HepG2 (cell line): ENCODE measurements at regions not wholly inside any gene's neighbourhood (a gene's known extent, or its start where the extent isn't known, plus 50 kb on each side); places are given as distances from the start of the nearest gene placed in this dataset.

Experiments
- CREM ChIP-seq, 2 experiments: sonication (generic) in 1 of 2; formaldehyde crosslinking in 1 of 2; IDR thresholded peaks; 2 replicates each; pipeline versions ENCODE4 v1.4.0 to v1.6.1; 2016 to 2020; ENCODE audit warnings: antibody characterized with exemption in 1 of 2, mild to moderate bottlenecking in 1 of 2, missing genetic modification reagents in 1 of 2
- FOXA3 ChIP-seq: IDR thresholded peaks from 2 replicates; pipeline ENCODE4 v1.6.1; 2016; ENCODE audit warnings: missing genetic modification reagents, missing compliant biosample characterization
- HOXA9 ChIP-seq: sonication (generic); formaldehyde crosslinking; IDR thresholded peaks from 2 replicates; pipeline ENCODE4 v1.8.1; 2022; ENCODE audit warnings: missing genetic modification reagents, mild to moderate bottlenecking, moderate library complexity, borderline replicate concordance
- IRF2 ChIP-seq: IDR thresholded peaks from 2 replicates; pipeline ENCODE4 v1.6.1; 2018; ENCODE audit warnings: missing genetic modification reagents, missing compliant biosample characterization
- NFIB ChIP-seq: sonication (generic); formaldehyde crosslinking; IDR thresholded peaks from 2 replicates; pipeline ENCODE4 v1.9.0; 2021; ENCODE audit warnings: missing genetic modification reagents, mild to moderate bottlenecking, borderline replicate concordance
- PAWR ChIP-seq: sonication (generic); formaldehyde crosslinking; IDR thresholded peaks from 2 replicates; pipeline ENCODE4 v1.4.0; 2020; ENCODE audit warnings: missing genetic modification reagents, mild to moderate bottlenecking, borderline replicate concordance
- TOPORS ChIP-seq: sonication (generic); formaldehyde crosslinking; IDR thresholded peaks from 2 replicates; pipeline ENCODE4 v1.8.0; 2023; ENCODE audit warnings: mild to moderate bottlenecking, missing genetic modification reagents
- YY1 ChIP-seq: IDR thresholded peaks from 2 replicates; pipeline ENCODE4 v1.6.1; 2011; ENCODE audit warnings: low read length, low read depth, moderate library complexity, mild to moderate bottlenecking; ENCODE audit not compliant: insufficient read depth, insufficient replicate concordance
- ZBTB20 ChIP-seq: sonication (generic); formaldehyde crosslinking; IDR thresholded peaks from 2 replicates; pipeline ENCODE4 v1.8.1; 2023; ENCODE audit warnings: missing genetic modification reagents, low read depth, mild to moderate bottlenecking, borderline replicate concordance
- ZFP90 ChIP-seq: sonication (generic); formaldehyde crosslinking; IDR thresholded peaks from 2 replicates; pipeline ENCODE4 v1.8.0; 2022; ENCODE audit warnings: missing genetic modification reagents, mild to moderate bottlenecking, inconsistent platforms, borderline replicate concordance
- ZNF234 ChIP-seq: sonication (generic); formaldehyde crosslinking; conservative IDR thresholded peaks from 2 replicates; pipeline ENCODE4 v1.5.1; 2020; ENCODE audit warnings: mild to moderate bottlenecking, missing genetic modification reagents
- ZNF30 ChIP-seq: sonication (generic); formaldehyde crosslinking; IDR thresholded peaks from 2 replicates; pipeline ENCODE4 v1.5.0; 2020; ENCODE audit warnings: mild to moderate bottlenecking, missing genetic modification reagents
- TF ChIP-seq, protein P1 (sequence below), 2 experiments: IDR thresholded peaks; 2 replicates each; pipeline ENCODE4 v1.6.1; 2011 to 2012; ENCODE audit warnings: low read length in 2 of 2, borderline replicate concordance in 1 of 2, low read depth in 1 of 2, mild to moderate bottlenecking in 1 of 2, moderate library complexity in 1 of 2
- TF ChIP-seq, protein P2 (sequence below): sonication (generic); formaldehyde crosslinking; IDR thresholded peaks from 2 replicates; pipeline ENCODE4 v1.8.0; 2022; ENCODE audit warnings: missing genetic modification reagents, low read depth, mild to moderate bottlenecking, borderline replicate concordance
- TF ChIP-seq, protein P3 (sequence below): IDR thresholded peaks from 2 replicates; pipeline ENCODE4 v1.6.1; 2018; ENCODE audit warnings: missing genetic modification reagents
- TF ChIP-seq, protein P4 (sequence below): sonication (generic); formaldehyde crosslinking; IDR thresholded peaks from 2 replicates; pipeline ENCODE4 v1.5.1; 2020; ENCODE audit warnings: mild to moderate bottlenecking, missing genetic modification reagents, borderline replicate concordance
- TF ChIP-seq, protein P5 (sequence below): sonication (generic); formaldehyde crosslinking; IDR thresholded peaks from 2 replicates; pipeline ENCODE4 v1.8.1; 2023; ENCODE audit warnings: mild to moderate bottlenecking, inconsistent platforms, moderate library complexity, missing genetic modification reagents, borderline replicate concordance

DNA sequence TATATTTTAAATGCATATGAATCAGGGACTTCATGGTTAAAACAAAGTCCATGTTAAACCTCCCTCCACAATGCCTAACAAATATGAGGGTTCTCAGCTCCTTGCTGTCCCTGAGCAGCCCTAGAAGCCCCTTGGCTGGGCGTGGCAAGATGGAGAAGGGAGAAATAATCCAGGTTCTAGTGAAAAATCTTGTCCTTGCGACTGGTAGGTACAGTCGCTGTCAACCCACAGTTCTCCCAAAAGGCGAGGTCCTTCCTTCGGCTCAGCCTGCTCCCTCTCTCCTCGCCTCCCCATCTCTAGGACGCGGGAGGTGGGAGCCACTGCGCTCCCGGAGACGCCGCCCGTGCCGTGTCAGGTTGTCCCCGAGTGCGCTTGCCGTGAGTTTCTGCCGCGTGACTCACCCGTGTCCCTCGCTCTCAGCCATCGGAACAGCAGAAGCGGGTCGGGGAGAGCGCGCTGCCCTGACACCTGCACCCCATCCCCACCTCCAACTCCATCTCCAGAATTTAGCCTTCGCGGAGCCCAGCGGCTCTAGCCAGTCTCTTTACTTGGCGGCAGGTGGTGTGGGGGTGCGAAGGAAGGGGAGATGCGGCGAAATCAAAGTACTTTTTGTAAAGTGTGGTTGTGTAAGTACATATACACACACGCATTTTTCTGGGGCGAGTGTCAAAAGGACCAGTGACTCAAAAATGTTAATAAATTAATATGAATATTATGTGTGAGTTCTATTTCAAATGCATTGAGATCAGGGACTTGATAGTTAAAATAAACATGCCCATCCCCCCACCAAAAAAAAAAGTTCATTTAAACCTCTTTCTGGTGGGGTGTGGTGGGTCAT lies 65.1 kb upstream of the TMEM17 start (continued):
- TF ChIP-seq YY1 (peak; percentile 6), PAWR (CRISPR knock-in tag) (no peak), NFIB (CRISPR knock-in tag) (no peak), ZBTB20 (no peak; the same call in 1 of the 2 replicates), ZNF234 (CRISPR knock-in tag) (no peak), CREM (IDR thresholded peaks at IDR 0.05) (no peak), CREM (CRISPR knock-in tag; IDR thresholded peaks at IDR 0.05) (no peak), HOXA9 (CRISPR knock-in tag) (peak; percentile 63; the same call in 1 of the 2 replicates), TOPORS (CRISPR knock-in tag) (0 out of 2 replicates have a peak, but pooled peaks have one; percentile 14), ZNF30 (0 out of 2 replicates have a peak, but pooled peaks have one; percentile 55), FOXA3 (CRISPR knock-in tag) (no peak), ZFP90 (no peak), IRF2 (CRISPR knock-in tag) (no peak)
- TF ChIP-seq, protein P1, sequence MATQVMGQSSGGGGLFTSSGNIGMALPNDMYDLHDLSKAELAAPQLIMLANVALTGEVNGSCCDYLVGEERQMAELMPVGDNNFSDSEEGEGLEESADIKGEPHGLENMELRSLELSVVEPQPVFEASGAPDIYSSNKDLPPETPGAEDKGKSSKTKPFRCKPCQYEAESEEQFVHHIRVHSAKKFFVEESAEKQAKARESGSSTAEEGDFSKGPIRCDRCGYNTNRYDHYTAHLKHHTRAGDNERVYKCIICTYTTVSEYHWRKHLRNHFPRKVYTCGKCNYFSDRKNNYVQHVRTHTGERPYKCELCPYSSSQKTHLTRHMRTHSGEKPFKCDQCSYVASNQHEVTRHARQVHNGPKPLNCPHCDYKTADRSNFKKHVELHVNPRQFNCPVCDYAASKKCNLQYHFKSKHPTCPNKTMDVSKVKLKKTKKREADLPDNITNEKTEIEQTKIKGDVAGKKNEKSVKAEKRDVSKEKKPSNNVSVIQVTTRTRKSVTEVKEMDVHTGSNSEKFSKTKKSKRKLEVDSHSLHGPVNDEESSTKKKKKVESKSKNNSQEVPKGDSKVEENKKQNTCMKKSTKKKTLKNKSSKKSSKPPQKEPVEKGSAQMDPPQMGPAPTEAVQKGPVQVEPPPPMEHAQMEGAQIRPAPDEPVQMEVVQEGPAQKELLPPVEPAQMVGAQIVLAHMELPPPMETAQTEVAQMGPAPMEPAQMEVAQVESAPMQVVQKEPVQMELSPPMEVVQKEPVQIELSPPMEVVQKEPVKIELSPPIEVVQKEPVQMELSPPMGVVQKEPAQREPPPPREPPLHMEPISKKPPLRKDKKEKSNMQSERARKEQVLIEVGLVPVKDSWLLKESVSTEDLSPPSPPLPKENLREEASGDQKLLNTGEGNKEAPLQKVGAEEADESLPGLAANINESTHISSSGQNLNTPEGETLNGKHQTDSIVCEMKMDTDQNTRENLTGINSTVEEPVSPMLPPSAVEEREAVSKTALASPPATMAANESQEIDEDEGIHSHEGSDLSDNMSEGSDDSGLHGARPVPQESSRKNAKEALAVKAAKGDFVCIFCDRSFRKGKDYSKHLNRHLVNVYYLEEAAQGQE (IDR thresholded peaks at IDR 0.05; ENCODE audit: borderline replicate concordance in 1 of 2, low read depth in 1 of 2, low read length in 2 of 2): no peak; a peak in 1 of 4 replicates
- TF ChIP-seq, protein P2, sequence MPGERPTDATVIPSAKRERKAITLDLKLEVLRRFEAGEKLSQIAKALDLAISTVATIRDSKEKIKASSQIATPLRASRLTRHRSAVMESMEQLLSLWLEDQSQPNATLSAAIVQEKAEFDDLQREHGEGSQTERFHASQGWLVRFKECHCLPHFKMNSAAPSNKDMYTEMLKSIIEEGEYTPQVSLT: no peak
- TF ChIP-seq, protein P3, sequence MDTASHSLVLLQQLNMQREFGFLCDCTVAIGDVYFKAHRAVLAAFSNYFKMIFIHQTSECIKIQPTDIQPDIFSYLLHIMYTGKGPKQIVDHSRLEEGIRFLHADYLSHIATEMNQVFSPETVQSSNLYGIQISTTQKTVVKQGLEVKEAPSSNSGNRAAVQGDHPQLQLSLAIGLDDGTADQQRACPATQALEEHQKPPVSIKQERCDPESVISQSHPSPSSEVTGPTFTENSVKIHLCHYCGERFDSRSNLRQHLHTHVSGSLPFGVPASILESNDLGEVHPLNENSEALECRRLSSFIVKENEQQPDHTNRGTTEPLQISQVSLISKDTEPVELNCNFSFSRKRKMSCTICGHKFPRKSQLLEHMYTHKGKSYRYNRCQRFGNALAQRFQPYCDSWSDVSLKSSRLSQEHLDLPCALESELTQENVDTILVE: no peak
- TF ChIP-seq, protein P4, sequence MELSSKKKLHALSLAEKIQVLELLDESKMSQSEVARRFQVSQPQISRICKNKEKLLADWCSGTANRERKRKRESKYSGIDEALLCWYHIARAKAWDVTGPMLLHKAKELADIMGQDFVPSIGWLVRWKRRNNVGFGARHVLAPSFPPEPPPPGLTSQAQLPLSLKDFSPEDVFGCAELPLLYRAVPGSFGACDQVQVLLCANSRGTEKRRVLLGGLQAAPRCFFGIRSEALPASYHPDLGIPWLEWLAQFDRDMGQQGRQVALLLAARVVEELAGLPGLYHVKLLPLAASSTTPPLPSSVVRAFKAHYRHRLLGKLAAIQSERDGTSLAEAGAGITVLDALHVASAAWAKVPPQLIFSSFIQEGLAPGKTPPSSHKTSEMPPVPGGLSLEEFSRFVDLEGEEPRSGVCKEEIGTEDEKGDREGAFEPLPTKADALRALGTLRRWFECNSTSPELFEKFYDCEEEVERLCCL (CRISPR knock-in tag): no peak; the same call in 1 of the 2 replicates
- TF ChIP-seq, protein P5, sequence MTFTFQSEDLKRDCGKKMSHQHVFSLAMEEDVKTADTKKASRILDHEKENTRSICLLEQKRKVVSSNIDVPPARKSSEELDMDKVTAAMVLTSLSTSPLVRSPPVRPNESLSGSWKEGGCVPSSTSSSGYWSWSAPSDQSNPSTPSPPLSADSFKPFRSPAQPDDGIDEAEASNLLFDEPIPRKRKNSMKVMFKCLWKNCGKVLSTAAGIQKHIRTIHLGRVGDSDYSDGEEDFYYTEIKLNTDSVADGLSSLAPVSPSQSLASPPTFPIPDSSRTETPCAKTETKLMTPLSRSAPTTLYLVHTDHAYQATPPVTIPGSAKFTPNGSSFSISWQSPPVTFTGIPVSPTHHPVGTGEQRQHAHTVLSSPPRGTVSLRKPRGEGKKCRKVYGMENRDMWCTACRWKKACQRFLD (CRISPR knock-in tag): no peak
